ENCODE measurements at regions not wholly inside any gene's neighbourhood (a gene's known extent, or its start where the extent isn't known, plus 50 kb on each side); places are given as distances from the start of the nearest gene placed in this dataset.

DNA sequence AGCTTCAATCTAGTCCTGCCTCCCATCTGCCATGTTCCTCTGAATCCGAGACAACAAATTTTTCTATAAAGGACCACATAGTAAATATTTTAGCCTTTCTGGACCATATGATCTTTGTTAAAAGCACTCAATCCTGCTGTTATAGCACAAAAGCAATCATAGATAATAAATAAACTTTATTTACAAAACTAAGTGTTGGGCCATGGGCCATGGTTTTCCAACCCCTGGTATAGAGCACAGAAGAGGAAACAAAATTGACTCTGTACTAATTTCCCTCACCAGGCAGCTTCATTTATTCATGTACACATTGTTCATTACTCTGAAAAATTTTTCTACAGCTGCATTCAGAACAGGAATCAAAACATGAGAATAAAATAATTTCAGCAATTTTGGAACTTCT lies 288.9 kb downstream of the AGTPBP1 start:
- no peak for TF ChIP-seq EZH2 (IDR thresholded peaks at IDR 0.05; ENCODE audit: borderline replicate concordance, low read depth, low read length, poor library complexity, severe bottlenecking)
- TF ChIP-seq, protein P1, sequence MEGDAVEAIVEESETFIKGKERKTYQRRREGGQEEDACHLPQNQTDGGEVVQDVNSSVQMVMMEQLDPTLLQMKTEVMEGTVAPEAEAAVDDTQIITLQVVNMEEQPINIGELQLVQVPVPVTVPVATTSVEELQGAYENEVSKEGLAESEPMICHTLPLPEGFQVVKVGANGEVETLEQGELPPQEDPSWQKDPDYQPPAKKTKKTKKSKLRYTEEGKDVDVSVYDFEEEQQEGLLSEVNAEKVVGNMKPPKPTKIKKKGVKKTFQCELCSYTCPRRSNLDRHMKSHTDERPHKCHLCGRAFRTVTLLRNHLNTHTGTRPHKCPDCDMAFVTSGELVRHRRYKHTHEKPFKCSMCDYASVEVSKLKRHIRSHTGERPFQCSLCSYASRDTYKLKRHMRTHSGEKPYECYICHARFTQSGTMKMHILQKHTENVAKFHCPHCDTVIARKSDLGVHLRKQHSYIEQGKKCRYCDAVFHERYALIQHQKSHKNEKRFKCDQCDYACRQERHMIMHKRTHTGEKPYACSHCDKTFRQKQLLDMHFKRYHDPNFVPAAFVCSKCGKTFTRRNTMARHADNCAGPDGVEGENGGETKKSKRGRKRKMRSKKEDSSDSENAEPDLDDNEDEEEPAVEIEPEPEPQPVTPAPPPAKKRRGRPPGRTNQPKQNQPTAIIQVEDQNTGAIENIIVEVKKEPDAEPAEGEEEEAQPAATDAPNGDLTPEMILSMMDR (conservative IDR thresholded peaks at IDR 0.05; ENCODE audit: low read depth, low read length) = no peak
- H3K9me3 ChIP-seq (ENCODE audit: low read depth, low read length, poor library complexity, severe bottlenecking) = no peaks in the 10 kb centered on the region
- H3K27me3 ChIP-seq (replicated peaks; ENCODE audit: insufficient read depth, low read depth, low read length, poor library complexity) = no peaks in the 10 kb centered on the region
- BruUV-seq (replicated peaks) = no TSS peak
- no peak overlapping the region for H3K4me3 ChIP-seq (ENCODE audit: low read depth, low read length, poor library complexity, severe bottlenecking)
- POLR2A ChIA-PET (ENCODE audit: low non-redundant PET) = no interaction called here
- CTCF ChIA-PET = no interaction called here
- no peak for DNase-seq (ENCODE audit: low spot score)
- H3K36me3 ChIP-seq (ENCODE audit: insufficient read depth, low read length, poor library complexity, severe bottlenecking) = no peaks in the 10 kb centered on the region
- H3K4me1 ChIP-seq (ENCODE audit: insufficient read depth, low read length, poor library complexity, severe bottlenecking) = no peaks in the 10 kb centered on the region
- no peak overlapping the region for H3K27ac ChIP-seq (ENCODE audit: low read depth, low read length, poor library complexity, severe bottlenecking)
- intact Hi-C loops (cut with micrococcal nuclease; ENCODE audit: unreplicated experiment) = no loop called here

DNA sequence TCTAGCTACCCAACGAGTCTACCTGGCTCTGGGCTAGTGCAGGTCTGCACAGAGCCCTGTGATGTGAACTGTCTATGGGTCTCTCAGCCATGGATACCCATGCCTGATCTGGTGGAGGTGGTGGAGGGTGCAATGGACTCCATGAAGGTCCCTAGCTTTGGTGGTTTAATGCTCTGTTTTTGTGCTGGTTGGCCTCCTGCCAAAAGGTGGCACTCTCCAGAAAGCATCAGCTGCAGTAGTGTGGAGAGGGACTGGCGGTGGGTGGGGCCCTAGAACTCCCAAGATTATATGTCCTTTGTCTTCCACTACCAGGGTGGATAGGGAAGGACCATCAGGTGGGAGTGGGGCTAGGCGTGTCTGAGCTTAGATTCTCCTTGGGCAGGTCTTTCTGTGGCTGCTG lies 290.1 kb downstream of the AGTPBP1 start:
- intact Hi-C loops (cut with micrococcal nuclease; ENCODE audit: unreplicated experiment) = no loop called here
- Histone ChIP-seq H3K9me3 (ENCODE audit: low read depth, low read length, poor library complexity, severe bottlenecking) (no peaks in the 10 kb centered on the region), H3K36me3 (ENCODE audit: insufficient read depth, low read length, poor library complexity, severe bottlenecking) (no peaks in the 10 kb centered on the region), H3K27ac (ENCODE audit: low read depth, low read length, poor library complexity, severe bottlenecking) (no peak overlapping the region), H3K4me1 (ENCODE audit: insufficient read depth, low read length, poor library complexity, severe bottlenecking) (no peaks in the 10 kb centered on the region), H3K27me3 (replicated peaks; ENCODE audit: insufficient read depth, low read depth, low read length, poor library complexity) (no peaks in the 10 kb centered on the region), H3K4me3 (ENCODE audit: low read depth, low read length, poor library complexity, severe bottlenecking) (no peak overlapping the region)
- ChIA-PET POLR2A (ENCODE audit: low non-redundant PET) (no interaction called here), CTCF (no interaction called here)
- no TSS peak for BruUV-seq (replicated peaks)
- no peak for TF ChIP-seq EZH2 (IDR thresholded peaks at IDR 0.05; ENCODE audit: borderline replicate concordance, low read depth, low read length, poor library complexity, severe bottlenecking)
- TF ChIP-seq, protein P1 (conservative IDR thresholded peaks at IDR 0.05; ENCODE audit: low read depth, low read length) = no peak
- DNase-seq (ENCODE audit: low spot score) = no peak

DNA sequence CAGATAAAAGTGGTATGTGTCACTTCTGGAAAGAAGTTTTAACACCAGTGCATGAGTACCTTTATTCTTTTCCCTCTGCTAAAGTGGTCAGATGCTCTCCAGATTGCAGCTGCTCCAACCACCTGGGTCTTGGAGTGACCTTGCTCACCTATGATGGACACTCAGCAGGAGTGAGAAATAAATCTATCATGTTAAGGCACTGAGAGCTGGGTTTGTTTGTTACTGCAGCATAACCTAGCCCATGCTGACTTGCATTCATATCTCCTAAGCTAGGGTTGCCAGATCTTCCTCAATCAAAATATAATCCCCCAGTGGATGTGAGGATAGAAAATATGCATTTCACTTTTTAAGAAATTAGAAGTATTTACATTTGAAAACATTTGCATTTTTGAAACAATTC lies 295.9 kb downstream of the AGTPBP1 start:
- TF ChIP-seq, protein P1 (conservative IDR thresholded peaks at IDR 0.05; ENCODE audit: low read depth, low read length) = no peak
- TF ChIP-seq EZH2 (IDR thresholded peaks at IDR 0.05; ENCODE audit: borderline replicate concordance, low read depth, low read length, poor library complexity, severe bottlenecking) = no peak
- no peak overlapping the region for H3K4me3 ChIP-seq (ENCODE audit: low read depth, low read length, poor library complexity, severe bottlenecking)
- no peak for DNase-seq (ENCODE audit: low spot score)
- no TSS peak for BruUV-seq (replicated peaks)
- ChIA-PET POLR2A (ENCODE audit: low non-redundant PET) (no interaction called here), CTCF (no interaction called here)
- H3K9me3 ChIP-seq (ENCODE audit: low read depth, low read length, poor library complexity, severe bottlenecking) = no peaks in the 10 kb centered on the region
- no peaks in the 10 kb centered on the region for H3K36me3 ChIP-seq (ENCODE audit: insufficient read depth, low read length, poor library complexity, severe bottlenecking)
- intact Hi-C loops (cut with micrococcal nuclease; ENCODE audit: unreplicated experiment) = no loop called here
- H3K27me3 ChIP-seq (replicated peaks; ENCODE audit: insufficient read depth, low read depth, low read length, poor library complexity) = no peaks in the 10 kb centered on the region
- no peak overlapping the region for H3K27ac ChIP-seq (ENCODE audit: low read depth, low read length, poor library complexity, severe bottlenecking)
- H3K4me1 ChIP-seq (ENCODE audit: insufficient read depth, low read length, poor library complexity, severe bottlenecking) = no peaks in the 10 kb centered on the region
